ENCODE measurements at regions not wholly inside any gene's neighbourhood (a gene's known extent, or its start where the extent isn't known, plus 50 kb on each side); places are given as distances from the start of the nearest gene placed in this dataset.

DNA sequence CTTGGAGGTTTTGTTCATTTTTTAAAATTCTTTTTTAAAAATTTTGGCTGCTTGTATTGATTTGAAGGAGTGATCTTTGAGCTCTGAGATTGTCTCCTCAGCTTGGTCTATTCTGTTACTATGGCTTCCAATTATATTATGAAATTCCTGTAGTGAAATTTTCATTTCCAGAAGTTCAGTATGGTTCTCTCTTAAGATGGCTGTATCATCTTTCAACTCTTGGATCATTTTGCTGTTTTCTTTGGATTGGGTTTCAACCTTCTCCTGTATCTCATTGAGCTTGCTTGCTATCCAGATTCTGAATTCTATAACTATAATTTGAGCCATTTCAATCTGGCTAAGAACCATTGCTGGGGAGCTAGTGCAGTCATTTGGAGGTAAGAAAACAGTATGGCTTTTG lies 270.8 kb upstream of the NT5C1B start:
- DNase-seq = no peak

DNA sequence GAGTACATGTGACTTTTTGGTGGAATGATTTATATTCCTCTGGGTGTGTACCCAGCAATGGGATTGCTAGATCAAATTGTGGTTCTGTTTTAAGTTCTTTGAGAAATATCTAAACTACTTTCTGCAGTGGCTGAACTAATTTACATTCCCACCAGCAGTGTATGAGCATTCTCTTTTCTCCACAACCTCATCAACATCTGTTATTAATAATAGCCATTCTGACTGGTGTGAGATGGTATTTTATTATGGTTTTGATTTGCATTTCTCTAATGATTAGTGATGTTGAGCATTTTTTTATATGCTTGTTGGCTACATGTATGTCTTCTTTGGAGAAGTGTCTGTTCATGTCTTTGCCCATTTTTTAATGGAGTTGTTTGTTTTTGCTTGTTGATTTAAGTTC lies 267.4 kb upstream of the NT5C1B start:
- DNase-seq = no peak

DNA sequence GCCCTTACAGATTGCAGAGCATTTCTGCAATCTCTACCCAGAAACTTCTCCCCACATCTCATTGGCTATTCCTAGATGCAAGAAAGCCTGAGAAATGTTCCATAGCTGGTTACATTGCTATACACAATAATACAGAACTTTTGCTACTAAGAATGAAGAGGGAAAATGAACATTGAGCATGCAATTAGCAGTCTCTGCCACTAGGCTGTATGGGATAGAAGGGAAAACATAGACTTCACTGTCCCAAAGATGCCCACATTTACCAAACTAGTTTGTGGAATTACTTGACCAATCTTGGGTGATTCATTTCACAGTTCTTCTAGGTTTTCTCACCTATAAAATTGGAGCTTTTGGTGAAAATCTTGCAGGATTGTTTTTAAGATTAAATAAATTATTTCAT lies 265.7 kb upstream of the NT5C1B start:
- no peak for DNase-seq

DNA sequence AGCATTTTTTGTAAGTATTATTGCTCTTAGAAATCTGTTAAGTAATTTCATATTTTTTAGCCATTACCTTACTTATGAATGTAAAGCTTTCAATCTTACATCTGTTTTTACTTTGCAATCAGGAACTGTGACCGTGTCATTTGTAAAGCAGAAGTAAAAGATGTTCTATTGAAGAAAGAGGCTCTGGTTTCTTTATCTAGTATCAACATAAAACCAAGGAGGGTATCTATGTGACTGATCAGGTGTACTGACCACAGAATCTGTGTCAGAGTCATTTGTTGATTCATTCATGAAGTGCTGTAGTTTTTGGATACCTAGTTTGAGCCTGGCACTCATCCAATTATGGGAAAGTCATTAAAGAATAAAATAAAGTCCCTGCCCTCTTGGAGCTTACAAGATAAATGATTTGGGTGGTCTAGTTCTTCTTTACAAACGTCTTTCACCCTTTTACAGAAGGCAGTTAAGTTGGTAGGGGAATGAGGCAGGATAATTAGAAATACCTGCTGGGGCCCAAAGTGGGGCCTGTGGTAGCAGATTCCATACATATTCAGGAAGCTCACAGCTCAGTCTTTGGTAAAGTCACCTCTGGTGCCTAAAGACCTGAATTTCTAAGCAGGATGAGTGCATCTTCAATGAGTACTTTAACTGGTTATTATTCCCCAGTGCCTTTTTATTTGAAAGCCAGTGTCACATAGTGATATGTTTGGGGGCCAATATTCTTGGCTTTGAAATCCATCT lies 260.6 kb upstream of the NT5C1B start:
- DNase-seq = no peak

DNA sequence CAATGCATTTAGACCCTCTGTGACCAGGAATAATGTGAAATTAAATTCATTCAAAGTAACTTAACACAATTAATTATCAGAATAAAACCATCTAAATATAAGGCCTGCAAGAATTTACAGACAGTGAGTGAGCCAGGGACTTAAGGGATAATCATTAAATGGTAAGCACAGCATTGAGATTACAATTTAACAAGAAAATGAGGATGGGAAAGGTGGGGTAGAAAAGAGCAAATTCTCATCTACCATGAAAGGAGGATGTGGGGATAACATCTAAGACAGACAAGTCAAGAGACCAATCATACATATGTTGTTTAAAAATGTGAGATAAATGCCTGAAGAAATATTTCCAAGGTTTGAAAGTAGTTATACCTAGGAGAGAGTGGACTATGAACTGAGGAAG lies 259.3 kb upstream of the NT5C1B start:
- DNase-seq = no peak

DNA sequence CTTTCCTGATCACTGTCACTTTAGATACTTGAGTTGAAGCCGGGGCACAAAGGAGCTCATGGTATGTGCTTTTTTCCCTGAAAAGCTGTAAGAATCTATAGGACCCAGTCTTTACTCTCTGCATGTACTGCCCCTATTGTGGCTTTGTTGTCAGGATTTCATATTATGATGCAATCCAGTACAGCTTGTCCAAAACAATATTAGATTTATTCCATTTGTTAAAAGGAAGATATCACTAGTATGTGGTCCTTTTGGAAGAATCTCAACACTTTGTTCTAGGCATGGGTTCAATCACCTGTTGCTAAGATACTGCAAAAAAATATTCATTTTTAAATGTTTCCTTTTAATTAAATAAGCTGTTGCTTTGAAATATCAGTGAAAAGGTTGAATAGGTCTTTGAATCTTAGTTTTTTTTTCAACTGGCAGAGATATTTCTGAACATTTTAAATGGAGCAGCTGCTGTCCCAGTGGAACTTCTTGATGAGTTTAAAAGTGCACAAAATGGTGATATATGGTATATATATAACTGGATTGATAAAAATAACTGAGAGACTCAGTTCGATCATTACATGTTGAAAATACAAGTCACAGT lies 256.6 kb upstream of the NT5C1B start:
- DNase-seq = no peak

DNA sequence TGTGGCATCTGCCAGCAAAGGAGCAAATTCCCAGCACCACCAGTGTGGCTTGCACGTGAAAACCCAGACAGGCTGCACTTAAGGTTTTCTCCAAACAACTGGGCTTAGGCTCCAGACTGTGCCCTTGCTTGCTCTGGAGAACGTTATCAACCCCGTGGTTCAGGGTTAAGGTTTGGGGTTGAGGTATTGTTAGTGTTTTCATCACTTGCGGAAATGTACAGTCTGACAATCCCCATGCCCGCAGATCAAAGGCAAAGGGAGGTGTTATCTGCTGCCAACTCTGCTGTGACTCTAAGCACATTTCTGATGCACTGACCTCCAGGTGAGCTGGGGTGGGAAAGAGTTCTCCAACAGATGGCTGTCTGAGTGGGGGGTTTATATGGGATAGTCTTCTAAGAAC lies 253.5 kb upstream of the NT5C1B start:
- DNase-seq = no peak

DNA sequence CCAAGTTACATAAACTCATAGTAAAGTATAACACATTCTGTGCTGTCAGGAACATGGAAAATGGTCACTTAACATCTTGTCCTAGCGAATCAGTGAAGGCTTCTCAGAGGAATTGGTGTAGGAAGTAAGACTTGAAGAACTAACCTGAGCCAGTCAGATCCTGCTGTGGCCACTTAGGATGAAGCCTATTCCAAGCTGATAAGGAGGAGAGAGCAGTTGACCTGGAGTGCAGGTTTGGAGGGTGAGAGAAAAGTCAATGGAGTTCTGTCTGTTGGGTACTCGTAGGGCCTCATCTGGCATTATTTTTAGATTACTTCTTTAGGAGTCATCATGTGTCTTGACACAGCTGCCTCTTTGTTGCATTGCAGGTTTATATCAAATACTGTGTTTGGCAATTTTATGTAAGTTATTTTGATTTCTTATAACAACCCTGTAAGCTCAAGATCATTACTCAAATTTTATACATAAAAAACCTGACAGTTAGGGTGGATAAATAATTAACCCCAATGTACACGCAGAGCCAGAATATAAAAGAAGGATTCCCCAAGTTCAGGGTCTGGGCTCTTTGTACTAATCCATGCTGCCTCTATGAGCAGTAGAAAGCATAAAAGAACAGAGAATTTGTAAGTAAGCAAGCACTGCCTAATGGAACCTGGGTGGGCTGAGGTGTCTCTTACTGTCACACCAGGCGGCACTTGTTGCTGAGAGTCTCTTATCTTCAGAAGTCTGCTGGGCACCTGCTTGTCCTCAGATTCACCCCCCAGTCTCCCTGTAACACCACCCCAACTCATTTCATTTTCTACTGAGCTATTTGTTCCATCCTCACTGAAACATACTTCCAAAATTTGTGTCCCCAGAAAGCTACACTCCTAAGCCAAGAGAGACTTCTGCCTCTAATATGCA lies 252.1 kb upstream of the NT5C1B start:
- no peak for DNase-seq

DNA sequence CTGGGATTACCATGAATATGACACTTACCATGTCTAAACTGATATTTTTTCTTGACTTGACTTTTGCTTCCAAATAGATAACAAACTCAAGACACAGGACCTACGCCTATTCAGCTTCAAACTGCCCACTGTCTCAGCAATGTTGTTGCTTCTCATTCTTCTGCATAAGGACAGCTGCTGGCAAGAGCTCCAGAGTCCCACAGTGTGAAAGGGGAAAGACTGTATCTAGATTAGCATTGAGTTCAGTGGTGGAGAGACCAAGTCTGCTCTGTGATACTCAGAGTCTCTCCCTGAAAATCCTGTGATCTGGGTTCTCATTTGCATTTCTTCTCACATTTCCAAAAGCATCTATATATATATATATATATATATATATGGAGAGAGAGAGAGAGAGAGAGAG lies 247.9 kb upstream of the NT5C1B start:
- DNase-seq = no peak

DNA sequence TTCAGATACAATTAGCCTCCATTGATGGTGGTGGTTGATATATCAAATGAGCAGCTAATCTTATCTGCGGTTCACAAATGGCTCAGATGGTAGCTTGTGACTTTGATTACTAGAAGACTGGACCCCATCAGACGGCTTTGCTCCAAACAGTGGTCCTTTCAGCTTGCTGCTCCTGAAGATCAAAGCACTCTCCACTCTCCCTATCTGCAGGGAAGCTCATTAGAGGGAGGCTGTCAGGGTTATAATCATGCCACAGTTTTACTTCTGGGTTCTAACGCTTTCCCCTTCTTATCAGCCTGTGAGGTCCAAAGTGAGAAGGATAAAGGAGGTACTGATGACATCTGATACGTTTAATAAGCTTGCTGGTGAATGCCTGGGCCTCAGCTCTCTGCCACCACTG lies 247.1 kb upstream of the NT5C1B start:
- DNase-seq = no peak

DNA sequence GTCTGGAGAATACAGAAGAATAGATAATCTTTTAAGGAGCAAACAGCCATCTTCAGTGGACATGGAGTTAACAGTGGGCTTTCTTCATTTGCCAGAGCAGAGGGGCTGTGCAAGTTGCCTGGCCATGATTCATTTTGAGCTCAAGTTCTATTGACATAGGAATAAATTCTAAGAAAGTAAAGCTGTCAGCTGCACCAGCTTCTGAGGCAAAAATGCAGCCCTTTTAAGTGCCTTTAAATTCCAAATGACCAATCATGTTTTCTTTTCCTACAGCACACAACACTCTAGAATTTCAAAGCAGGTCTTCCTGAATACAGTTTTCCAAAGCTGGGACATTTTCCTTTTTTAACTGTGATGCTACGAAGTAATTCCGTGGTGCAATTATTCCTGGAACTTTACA lies 246.4 kb upstream of the NT5C1B start:
- no peak for DNase-seq

DNA sequence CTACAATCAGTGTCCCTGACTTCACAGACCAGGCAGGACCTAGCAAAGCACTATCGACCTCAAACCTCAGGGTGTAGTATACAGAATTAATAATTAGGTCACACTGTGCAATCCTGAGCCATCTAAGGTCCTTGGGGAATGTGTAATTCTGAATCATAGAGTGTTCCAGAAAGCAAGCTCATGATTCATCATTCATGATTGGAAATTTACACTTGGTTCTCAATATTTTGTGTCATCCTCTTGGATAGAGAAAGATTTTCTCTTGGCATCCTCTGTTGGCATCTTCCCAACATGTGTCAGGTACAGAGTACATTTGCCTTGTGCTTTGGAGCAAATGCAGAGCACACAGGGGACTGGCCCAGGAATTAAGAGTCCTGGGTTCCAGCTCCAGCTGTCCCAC lies 245.0 kb upstream of the NT5C1B start:
- DNase-seq = no peak

DNA sequence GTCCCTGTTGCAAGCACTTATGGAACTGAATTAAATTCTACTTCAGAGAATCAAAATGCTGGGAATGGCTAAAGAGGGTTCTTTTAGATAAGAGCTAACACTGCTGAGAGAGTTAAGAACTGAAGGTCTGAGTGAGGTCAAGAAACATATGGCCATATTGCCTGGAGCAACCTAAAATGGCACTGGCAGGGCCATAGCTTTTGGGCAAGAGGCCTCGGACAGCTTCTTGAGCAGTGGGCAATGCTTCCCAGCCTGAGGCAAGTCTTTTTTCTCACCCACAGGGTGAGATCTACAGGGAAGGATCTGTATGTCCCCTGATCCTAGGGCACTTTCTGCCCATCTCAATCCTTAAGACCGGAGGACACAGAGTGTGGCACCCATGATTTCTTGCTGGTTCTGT lies 244.6 kb upstream of the NT5C1B start:
- no peak for DNase-seq

DNA sequence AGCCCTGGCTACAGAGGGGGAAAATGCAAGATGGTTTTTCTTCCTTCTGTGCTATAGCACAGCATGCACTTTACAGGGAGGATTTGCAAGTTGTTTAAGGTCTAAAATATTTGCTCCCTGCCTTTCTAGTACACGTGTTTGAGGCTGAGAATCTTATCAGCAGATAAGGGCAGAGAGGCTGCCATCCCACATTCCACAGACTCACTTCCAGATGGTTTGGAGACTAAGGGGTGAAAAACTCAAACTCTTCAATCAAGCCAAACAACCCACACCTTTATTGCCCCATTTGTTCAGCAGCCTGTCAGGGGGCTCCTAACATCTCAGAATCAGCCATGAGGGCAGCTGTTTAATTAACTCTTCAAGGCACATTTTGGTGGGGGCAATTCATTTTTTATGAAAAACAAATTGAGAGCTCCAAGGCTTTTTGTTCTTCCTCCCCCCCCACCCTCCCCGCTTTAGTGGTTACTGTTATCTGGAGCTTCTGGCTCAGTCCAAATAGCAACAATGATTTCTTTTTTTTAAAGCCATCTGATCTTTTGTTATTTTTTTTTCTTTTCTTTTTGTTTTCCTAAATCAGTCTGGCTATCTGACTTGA lies 242.6 kb upstream of the NT5C1B start:
- no peak for DNase-seq

DNA sequence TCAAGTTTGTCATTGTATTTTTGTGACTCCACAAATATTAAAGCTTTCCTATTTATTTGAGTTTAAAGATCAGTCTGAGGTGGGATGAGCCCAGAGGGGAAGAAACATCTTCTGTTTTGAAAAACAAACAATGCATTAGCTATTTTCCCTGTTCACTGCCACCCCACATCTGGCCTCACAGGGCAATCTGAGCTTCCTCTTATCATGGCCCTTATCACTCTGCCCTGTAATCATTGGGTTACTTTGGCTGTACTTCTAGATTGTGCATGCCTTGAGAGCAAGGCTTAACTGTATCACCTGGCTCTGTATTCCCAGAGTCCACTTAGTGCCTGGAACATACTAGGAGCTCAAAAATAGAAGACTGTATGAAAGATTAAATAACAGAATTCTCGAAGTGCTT lies 241.6 kb upstream of the NT5C1B start:
- DNase-seq = no peak

DNA sequence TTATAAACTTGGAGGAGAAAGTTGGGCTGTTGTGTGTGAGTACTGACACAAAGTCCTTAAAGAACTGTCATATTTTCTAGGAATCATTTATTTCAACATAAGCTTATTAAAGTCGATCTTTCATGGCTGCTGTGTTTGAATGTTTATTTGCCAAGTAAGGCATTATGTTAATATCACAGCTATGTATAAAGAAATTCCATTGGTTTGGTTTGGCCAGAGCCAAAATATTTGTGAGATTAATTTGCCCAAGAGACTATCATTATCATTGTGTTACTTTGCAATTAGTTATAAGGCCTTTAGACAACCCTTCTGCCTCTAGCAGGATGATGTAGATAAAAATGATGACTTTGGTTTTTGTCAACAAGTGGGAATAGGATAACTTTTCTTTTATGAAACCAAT lies 240.6 kb upstream of the NT5C1B start:
- no peak for DNase-seq

DNA sequence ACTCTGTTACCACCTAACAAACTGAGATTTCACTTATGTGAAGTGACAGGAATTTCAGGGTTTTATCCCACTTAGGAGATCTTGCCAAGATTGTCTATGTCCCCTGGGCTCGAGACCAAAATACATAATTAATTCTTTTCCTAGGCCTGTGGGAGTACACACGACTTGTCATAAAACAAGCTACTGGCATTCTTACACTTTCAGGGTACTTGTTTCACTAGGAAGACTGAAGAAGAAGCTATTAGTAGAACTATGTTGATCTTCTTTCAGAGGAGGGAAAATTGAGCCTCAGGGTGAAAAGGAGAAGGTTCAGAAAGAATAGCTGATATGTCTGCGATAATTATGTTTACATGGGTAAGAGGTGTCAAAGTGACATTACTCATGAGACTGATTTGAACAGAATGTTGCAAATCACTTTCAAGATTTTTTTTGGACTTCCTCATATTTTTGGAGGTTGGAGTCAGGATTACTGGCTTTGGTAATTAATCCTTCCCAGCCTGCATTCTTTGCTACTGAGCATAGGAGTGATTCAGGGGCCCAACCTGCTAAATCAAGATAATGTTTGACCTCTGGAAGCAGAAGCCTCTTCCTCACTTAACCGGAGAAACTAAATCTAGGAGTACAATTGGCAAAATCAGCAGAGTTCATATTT lies 240.0 kb upstream of the NT5C1B start:
- DNase-seq = no peak

DNA sequence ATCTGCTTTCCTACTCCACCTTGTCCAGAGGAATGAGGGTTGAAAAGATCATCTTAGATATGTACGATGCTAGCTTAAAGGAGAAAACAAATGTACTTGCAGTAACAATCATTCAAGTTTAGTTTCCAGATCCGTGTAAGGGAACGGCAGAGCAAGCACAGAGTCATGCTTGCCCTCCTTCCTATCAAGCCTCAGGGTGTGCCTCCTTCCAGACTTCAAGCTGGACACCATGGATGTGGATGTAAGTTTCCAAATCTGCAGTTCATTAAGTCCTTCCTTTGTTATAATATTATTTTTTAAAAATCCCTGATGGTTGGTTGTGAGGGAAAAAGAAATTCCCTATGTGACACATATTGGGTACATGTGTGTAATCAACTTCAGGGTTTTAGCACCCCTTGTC lies 238.9 kb upstream of the NT5C1B start:
- DNase-seq = no peak

DNA sequence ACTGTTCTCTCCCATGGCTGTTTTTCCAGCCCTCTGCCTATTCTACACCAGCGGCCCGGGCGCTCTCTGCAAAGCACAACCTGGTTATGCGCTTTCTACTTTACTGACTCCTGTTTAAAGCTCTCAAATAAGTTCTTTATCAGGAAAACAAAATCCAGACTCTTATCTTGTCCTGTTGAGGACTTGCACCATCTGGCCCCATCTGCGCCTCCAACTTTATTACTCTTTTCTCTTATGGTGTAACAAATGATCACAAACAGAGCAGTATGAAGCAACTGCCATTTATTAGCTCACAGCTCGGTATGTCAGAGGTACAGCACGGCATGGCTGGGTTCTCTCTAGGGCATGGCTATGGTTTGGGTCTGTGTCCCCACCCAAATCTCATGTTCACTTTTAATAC lies 236.5 kb upstream of the NT5C1B start:
- no peak for DNase-seq

DNA sequence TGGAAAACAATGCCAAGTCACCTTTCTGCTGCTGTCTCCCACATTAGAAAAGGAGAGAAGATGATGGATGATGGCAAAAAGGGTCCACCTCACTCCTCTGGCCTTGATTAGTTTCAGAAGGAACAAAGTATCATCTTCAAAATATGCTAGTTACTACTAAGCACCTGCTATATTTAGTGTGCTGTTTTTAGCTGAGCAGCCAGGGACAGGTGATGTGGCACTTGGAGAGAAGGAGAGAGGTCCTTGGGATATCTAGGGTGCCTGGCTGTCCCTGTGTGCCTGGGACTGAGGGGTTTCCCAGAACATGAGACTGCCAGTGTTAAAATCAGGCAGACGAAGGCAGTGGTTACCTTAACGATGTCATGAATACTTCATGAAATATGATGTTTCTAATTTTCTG lies 235.5 kb upstream of the NT5C1B start:
- no peak for DNase-seq

DNA sequence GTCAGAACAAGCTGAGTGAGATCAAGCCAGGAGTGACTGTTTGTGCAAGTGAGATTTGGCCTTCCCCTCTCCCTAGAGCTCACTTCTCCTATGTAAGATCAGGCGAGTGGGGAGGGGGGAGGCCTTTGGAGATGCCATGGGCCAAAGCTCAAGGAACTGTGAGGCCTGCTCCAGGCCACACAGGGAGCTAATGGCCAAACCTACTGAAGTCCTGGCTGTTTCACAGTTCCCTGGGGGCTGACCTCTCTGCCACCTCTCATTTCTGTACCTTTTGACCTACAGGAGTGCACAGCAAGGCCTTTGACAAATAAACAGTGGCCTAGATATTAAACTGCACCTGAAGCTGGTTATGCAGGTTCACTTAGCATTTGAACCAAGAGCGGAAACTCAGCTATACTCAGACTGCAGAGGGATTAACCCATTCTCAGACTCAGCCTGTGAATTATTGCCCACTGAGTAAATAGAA lies 235.0 kb upstream of the NT5C1B start:
- no peak for DNase-seq

DNA sequence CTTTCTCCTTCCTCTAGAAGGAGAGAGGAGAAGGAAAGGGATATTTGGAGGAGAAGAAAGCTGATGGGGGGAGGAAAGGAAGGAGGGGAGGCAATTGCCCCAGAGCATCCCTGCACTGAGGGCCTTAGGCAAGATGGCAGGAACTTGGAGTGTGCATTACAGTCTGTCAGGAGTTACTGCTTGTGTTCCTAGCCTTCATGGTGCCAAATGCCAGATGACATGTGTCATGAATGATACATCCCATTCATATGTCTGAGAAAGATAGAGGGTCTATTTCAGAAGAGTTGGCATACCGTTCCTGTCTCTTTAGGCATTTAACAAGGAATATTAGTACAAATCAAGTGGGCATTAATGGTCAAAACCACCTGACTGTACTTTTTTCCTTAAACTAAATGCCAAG lies 232.1 kb upstream of the NT5C1B start:
- DNase-seq = no peak

DNA sequence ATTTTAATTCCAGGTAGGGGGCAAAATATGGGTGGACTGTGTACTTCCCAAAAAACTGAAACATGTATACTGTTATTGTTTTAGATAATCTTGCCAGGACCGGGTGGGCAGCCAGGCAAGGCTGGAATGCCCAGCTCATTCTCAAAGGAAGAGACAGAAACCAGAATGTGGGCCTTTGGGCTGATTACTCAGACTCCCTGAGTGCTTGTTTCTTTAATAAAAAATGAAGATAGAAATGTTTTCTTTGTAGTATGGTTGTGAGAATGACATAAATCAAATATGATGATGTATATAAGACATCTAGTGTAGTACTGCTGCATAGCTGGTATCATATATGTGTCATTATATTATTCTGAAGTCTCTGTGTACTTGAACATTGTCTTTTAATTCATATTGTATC lies 231.6 kb upstream of the NT5C1B start:
- DNase-seq = no peak
